ENCODE measurements at regions not wholly inside any gene's neighbourhood (a gene's known extent, or its start where the extent isn't known, plus 50 kb on each side); places are given as distances from the start of the nearest gene placed in this dataset.
"Not testable (repeated sequence)": the region's sequence is repeated elsewhere in the genome, so short reads cannot be mapped to it uniquely, and the experiment has no call there.

DNA sequence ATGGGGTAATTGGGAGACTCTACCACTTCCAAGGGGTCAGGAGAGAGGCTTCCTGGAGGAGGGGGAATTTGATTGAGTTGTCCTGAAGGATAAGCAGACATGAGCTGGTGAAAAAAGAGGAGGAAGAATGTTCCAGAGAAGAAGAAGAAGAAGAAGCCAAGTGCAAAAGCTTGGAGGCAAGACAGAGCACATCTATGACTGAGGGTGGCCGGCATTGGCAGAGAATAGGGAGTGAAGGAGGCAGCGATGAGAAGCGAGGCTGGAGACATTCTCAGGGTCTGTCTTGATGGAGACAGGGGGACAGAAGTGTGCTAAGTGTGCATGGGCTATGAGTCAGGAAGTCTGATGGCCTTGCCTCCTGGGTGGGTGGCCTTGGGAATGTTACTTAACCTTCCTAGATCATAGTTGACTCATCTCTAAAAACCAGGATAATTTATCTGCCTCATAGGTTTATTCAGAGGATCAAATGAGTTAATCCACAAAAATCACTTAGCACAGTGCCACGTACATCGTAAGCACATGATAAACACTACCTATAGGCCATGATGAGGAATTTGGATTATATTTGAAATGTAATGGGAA, 171.7 kb downstream of the ABCC12 start:
- Histone ChIP-seq H3K27me3 (ENCODE audit: control insufficient read depth in 2 of 2, insufficient read depth in 1 of 2, low read length in 1 of 2) (no peaks in the 10 kb centered on the region), H3K4me3 (ENCODE audit: low read length in 2 of 2) (no peak overlapping the region), H3K27ac (ENCODE audit: low read depth in 1 of 2, low read length in 1 of 2) (no peak overlapping the region), H3K36me3 (ENCODE audit: control insufficient read depth in 2 of 2, insufficient read depth in 2 of 2, low read length in 1 of 2) (no peaks in the 10 kb centered on the region), H3K4me1 (ENCODE audit: control insufficient read depth in 2 of 2, insufficient read depth in 2 of 2, low read length in 2 of 2) (no peaks in the 10 kb centered on the region), H3K9me3 (ENCODE audit: control insufficient read depth in 2 of 2, insufficient read depth in 1 of 2, low read length in 1 of 2) (no peaks in the 10 kb centered on the region)
- no peak for DNase-seq (ENCODE audit: low read depth in 6 of 9, low spot score in 9 of 9)
- WGBS = 95% methylated on average over 5 of the region's 5 CpGs

DNA sequence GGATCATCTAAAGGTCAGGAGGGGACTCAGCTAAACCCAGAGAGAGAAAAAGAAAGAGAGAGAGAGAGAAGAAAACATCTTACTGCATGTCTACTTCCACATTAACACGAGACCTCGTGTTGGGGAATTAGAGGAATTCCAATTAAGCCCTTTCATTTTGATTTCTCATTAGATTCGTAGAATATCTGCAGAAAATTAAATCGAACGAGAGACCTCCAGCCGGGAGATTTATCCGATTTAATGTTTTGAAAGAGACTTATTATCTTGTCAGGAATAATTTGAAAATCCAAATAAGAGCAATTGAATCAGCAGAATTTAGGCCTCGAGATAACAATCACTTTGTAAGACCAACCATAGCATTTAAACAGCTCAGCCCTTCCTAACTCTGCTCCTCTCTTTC, 175.6 kb downstream of the ABCC12 start:
- Histone ChIP-seq H3K9me3 (ENCODE audit: control insufficient read depth in 2 of 2, insufficient read depth in 1 of 2, low read length in 1 of 2) (no peaks in the 10 kb centered on the region), H3K27me3 (ENCODE audit: control insufficient read depth in 2 of 2, insufficient read depth in 1 of 2, low read length in 1 of 2) (no peaks in the 10 kb centered on the region), H3K27ac (ENCODE audit: low read depth in 1 of 2, low read length in 1 of 2) (no peak overlapping the region), H3K4me1 (ENCODE audit: control insufficient read depth in 2 of 2, insufficient read depth in 2 of 2, low read length in 2 of 2) (no peaks in the 10 kb centered on the region), H3K4me3 (ENCODE audit: low read length in 2 of 2) (no peak overlapping the region), H3K36me3 (ENCODE audit: control insufficient read depth in 2 of 2, insufficient read depth in 2 of 2, low read length in 1 of 2) (no peaks in the 10 kb centered on the region)
- WGBS = 90% methylated on average over 8 of the region's 8 CpGs
- no peak for DNase-seq (ENCODE audit: low read depth in 6 of 9, low spot score in 9 of 9)

DNA sequence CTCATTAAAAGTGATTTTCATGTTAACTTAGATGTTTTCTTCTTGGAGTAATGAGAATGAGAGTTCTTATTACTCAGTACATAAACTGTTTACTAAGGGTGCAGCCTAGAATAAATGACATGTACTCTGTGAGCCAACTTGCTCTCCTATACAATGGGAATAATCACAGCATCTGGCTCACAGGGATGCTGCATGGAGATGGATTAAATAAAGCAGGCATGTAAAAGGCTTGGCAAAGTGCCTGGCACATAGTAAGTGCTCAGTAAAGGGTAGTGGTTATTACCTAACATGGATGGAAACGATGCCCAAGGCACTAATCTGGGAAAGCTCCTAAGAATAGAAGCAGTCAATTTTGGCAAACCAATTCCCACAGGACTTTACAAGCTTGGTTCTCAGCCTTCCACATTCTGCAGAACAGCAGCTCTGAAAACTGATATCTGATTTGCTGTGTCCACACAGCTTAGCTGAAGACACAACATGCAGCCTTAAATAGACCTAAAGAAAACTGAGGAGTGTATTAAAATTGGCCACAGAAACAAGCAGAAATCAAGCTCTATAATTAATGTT, 176.1 kb downstream of the ABCC12 start:
- H3K4me1 ChIP-seq (ENCODE audit: control insufficient read depth in 2 of 2, insufficient read depth in 2 of 2, low read length in 2 of 2) = no peaks in the 10 kb centered on the region
- no peak for DNase-seq (ENCODE audit: low read depth in 6 of 9, low spot score in 9 of 9)
- no peak overlapping the region for H3K4me3 ChIP-seq (ENCODE audit: low read length in 2 of 2)
- H3K36me3 ChIP-seq (ENCODE audit: control insufficient read depth in 2 of 2, insufficient read depth in 2 of 2, low read length in 1 of 2) = no peaks in the 10 kb centered on the region
- WGBS = 85% methylated on average over 1 of the region's 1 CpG
- H3K27ac ChIP-seq (ENCODE audit: low read depth in 1 of 2, low read length in 1 of 2) = no peak overlapping the region
- no peaks in the 10 kb centered on the region for H3K9me3 ChIP-seq (ENCODE audit: control insufficient read depth in 2 of 2, insufficient read depth in 1 of 2, low read length in 1 of 2)
- H3K27me3 ChIP-seq (ENCODE audit: control insufficient read depth in 2 of 2, insufficient read depth in 1 of 2, low read length in 1 of 2) = no peaks in the 10 kb centered on the region

DNA sequence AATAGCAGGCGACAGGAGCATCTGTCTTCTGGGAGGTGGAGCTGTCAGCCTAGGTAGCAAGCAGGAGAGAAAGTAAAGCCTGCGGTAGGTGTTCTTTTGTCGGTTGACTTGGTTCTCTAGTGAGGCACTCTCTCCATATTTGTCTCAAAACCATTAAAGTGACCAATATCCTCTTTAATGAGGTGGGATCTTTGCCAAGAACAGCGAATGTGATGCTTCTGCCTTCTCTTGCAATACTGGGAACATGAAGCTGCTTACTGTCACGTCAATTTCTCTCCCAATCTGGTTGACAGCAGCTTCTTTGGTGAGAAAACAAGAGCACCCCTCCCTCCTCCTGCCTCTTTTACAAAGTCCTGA, 176.7 kb downstream of the ABCC12 start:
- Histone ChIP-seq H3K36me3 (ENCODE audit: control insufficient read depth in 2 of 2, insufficient read depth in 2 of 2, low read length in 1 of 2) (no peaks in the 10 kb centered on the region), H3K9me3 (ENCODE audit: control insufficient read depth in 2 of 2, insufficient read depth in 1 of 2, low read length in 1 of 2) (no peaks in the 10 kb centered on the region), H3K4me3 (ENCODE audit: low read length in 2 of 2) (no peak overlapping the region), H3K27ac (ENCODE audit: low read depth in 1 of 2, low read length in 1 of 2) (no peak overlapping the region), H3K4me1 (ENCODE audit: control insufficient read depth in 2 of 2, insufficient read depth in 2 of 2, low read length in 2 of 2) (no peaks in the 10 kb centered on the region), H3K27me3 (ENCODE audit: control insufficient read depth in 2 of 2, insufficient read depth in 1 of 2, low read length in 1 of 2) (no peaks in the 10 kb centered on the region)
- 69% methylated on average over 5 of the region's 5 CpGs for WGBS
- no peak for DNase-seq (ENCODE audit: low read depth in 6 of 9, low spot score in 9 of 9)

DNA sequence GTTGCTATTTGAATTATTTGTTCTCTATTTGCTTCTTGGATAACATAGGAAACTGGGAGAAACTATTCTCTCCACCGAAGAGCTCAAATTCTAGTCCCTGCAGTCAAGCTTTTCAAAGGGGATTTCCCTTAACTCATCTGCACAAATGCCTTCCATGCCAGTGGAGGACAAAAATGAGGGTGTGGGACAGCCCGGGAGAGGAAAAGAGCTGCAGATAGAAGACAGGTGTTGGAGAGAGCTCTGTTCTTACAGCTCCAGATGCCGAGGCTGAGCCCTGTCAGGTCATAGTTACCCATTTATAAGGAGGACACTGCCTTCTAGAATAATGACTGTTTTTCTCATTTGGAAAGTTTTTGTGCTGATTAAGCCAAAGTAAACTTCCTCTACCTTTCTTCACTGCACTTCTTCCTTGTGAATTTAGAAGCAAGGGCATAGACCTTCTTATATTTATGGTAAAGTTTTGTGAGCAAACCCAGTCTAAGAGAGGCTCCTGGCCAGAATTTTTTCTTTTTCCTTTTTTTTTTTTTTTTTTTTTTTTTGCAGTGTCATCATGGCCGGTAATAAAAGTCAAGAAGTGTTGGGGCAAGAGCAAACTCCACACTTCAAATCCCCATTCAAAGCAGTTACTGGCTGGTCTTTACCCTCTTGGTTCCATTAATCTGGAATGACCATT, 177.2 kb downstream of the ABCC12 start:
- Histone ChIP-seq H3K27ac (ENCODE audit: low read depth in 1 of 2, low read length in 1 of 2) (no peak overlapping the region), H3K9me3 (ENCODE audit: control insufficient read depth in 2 of 2, insufficient read depth in 1 of 2, low read length in 1 of 2) (no peaks in the 10 kb centered on the region), H3K4me1 (ENCODE audit: control insufficient read depth in 2 of 2, insufficient read depth in 2 of 2, low read length in 2 of 2) (no peaks in the 10 kb centered on the region), H3K36me3 (ENCODE audit: control insufficient read depth in 2 of 2, insufficient read depth in 2 of 2, low read length in 1 of 2) (no peaks in the 10 kb centered on the region), H3K4me3 (ENCODE audit: low read length in 2 of 2) (no peak overlapping the region), H3K27me3 (ENCODE audit: control insufficient read depth in 2 of 2, insufficient read depth in 1 of 2, low read length in 1 of 2) (no peaks in the 10 kb centered on the region)
- DNase-seq (ENCODE audit: low read depth in 6 of 9, low spot score in 9 of 9) = no peak
- WGBS = 68% methylated on average over 4 of the region's 4 CpGs

DNA sequence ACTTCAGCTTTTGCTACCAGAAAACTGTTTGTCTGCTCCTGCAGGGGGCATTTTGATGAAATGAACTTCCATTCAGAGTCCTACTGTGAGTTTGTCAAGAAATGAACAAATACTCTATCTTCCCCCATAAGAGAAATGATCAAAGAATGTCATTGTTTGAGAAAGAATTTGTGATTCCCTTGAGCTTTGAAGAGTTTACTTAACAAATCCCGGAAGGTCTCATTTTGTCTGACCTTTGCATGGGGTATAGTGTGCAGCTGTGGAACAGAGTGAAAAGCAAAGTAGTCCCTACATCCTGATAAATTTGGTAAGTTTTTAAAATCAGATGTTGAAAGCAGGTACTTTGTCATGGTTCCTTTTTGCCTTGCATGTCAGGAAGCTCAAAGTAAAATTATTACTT, 178.0 kb downstream of the ABCC12 start:
- Histone ChIP-seq H3K36me3 (ENCODE audit: control insufficient read depth in 2 of 2, insufficient read depth in 2 of 2, low read length in 1 of 2) (no peaks in the 10 kb centered on the region), H3K27ac (ENCODE audit: low read depth in 1 of 2, low read length in 1 of 2) (no peak overlapping the region), H3K4me1 (ENCODE audit: control insufficient read depth in 2 of 2, insufficient read depth in 2 of 2, low read length in 2 of 2) (no peaks in the 10 kb centered on the region), H3K9me3 (ENCODE audit: control insufficient read depth in 2 of 2, insufficient read depth in 1 of 2, low read length in 1 of 2) (no peaks in the 10 kb centered on the region), H3K27me3 (ENCODE audit: control insufficient read depth in 2 of 2, insufficient read depth in 1 of 2, low read length in 1 of 2) (no peaks in the 10 kb centered on the region), H3K4me3 (ENCODE audit: low read length in 2 of 2) (no peak overlapping the region)
- no peak for DNase-seq (ENCODE audit: low read depth in 6 of 9, low spot score in 9 of 9)
- WGBS = 96% methylated on average over 1 of the region's 1 CpG

DNA sequence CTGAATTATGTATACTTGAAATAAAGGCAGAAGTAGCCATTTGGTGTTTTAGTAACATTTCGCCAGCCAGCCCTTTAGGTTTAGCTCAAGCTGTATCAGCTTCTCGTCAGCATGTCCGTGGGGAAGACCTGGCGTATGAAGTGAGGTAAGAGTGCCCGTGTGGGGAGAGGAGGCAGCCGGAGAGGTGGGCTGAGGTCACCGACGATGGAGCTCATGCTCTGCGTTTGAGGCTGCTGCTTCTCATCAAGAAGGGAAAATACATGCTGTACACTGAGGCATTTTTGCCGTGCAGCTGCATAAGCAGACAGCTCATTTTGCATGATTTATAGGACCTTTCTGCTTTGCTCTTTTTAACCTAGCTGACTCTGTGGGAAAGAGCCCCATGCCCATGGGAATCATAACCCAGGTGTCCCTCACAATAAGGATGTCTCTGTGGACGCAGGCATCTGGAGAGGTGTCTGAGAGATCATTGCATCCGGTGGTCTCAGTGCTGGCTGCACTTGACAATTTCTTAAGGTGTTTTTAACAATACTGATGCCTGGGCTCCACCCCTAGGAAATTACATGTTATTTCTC, 179.1 kb downstream of the ABCC12 start:
- Histone ChIP-seq H3K36me3 (ENCODE audit: control insufficient read depth in 2 of 2, insufficient read depth in 2 of 2, low read length in 1 of 2) (no peaks in the 10 kb centered on the region), H3K27me3 (ENCODE audit: control insufficient read depth in 2 of 2, insufficient read depth in 1 of 2, low read length in 1 of 2) (no peaks in the 10 kb centered on the region), H3K4me3 (ENCODE audit: low read length in 2 of 2) (no peak overlapping the region), H3K9me3 (ENCODE audit: control insufficient read depth in 2 of 2, insufficient read depth in 1 of 2, low read length in 1 of 2) (no peaks in the 10 kb centered on the region), H3K27ac (ENCODE audit: low read depth in 1 of 2, low read length in 1 of 2) (no peak overlapping the region), H3K4me1 (ENCODE audit: control insufficient read depth in 2 of 2, insufficient read depth in 2 of 2, low read length in 2 of 2) (no peaks in the 10 kb centered on the region)
- no peak for DNase-seq (ENCODE audit: low read depth in 6 of 9, low spot score in 9 of 9)
- 87% methylated on average over 12 of the region's 12 CpGs for WGBS

DNA sequence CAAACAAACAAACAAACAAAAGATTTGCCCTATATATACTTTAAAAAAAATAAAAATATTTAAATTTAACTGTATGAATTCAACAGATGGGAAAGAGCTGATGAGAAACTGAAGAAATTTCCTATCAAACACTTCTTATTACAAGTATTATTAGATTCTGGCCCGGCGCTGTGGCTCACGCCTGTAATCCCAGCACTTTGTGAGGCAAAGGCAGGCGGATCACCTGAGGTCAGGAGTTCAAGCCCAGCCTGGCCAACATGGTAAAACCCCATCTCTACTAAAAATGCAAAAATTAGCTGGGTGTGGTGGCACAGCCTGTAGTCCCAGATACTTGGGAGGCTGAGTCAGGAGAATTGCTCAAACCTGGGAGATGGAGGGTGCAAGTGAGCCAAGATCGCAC, 180.8 kb downstream of the ABCC12 start:
- not testable (repeated sequence) for H3K27me3 ChIP-seq (ENCODE audit: control insufficient read depth in 2 of 2, insufficient read depth in 1 of 2, low read length in 1 of 2); H3K9me3 ChIP-seq (ENCODE audit: control insufficient read depth in 2 of 2, insufficient read depth in 1 of 2, low read length in 1 of 2); H3K4me1 ChIP-seq (ENCODE audit: control insufficient read depth in 2 of 2, insufficient read depth in 2 of 2, low read length in 2 of 2); H3K27ac ChIP-seq (ENCODE audit: low read depth in 1 of 2, low read length in 1 of 2); DNase-seq (ENCODE audit: low read depth in 6 of 9, low spot score in 9 of 9); H3K36me3 ChIP-seq (ENCODE audit: control insufficient read depth in 2 of 2, insufficient read depth in 2 of 2, low read length in 1 of 2); H3K4me3 ChIP-seq (ENCODE audit: low read length in 2 of 2)
- whole genome bisulfite sequencing = 96% methylated on average over 5 of the region's 5 CpGs

DNA sequence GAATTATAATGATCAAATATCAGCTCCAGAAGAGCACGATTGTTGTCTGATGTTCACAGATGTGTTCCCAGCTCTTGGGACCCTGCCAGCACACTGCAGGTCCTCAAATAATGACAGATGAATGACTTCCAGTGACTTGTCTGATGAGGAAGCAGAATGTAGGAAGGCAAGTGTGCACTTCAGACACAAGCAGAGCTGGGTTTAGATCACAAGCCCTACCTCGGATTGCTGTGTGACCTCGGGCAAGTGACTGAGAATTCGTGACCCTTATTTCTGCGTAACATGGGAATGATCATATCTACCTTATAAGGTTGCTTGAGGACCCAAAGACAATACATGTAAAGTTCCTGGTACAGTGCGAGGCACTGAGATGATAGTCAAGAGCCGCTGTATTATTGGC, 182.2 kb downstream of the ABCC12 start:
- Histone ChIP-seq H3K27ac (ENCODE audit: low read depth in 1 of 2, low read length in 1 of 2) (no peak overlapping the region), H3K4me1 (ENCODE audit: control insufficient read depth in 2 of 2, insufficient read depth in 2 of 2, low read length in 2 of 2) (no peaks in the 10 kb centered on the region), H3K9me3 (ENCODE audit: control insufficient read depth in 2 of 2, insufficient read depth in 1 of 2, low read length in 1 of 2) (no peaks in the 10 kb centered on the region), H3K4me3 (ENCODE audit: low read length in 2 of 2) (no peak overlapping the region), H3K27me3 (ENCODE audit: control insufficient read depth in 2 of 2, insufficient read depth in 1 of 2, low read length in 1 of 2) (no peaks in the 10 kb centered on the region), H3K36me3 (ENCODE audit: control insufficient read depth in 2 of 2, insufficient read depth in 2 of 2, low read length in 1 of 2) (no peaks in the 10 kb centered on the region)
- WGBS = 96% methylated on average over 7 of the region's 7 CpGs
- no peak for DNase-seq (ENCODE audit: low read depth in 6 of 9, low spot score in 9 of 9)
